Effector memory CD4-positive, alpha-beta T cell (primary cell): ENCODE measurements at regions not wholly inside any gene's neighbourhood (a gene's known extent, or its start where the extent isn't known, plus 50 kb on each side); places are given as distances from the start of the nearest gene placed in this dataset.

Source experiments
- DNase-seq, 3 donors: peaks; one replicate each; pipeline ENCODE4 v3.0.0-alpha.2; 2020
- H3K27ac ChIP-seq: 2 replicates; pipeline ENCODE4 v1.7.0; 2013; ENCODE audit warnings: mild to moderate bottlenecking, low read length, moderate library complexity; ENCODE audit not compliant: insufficient read depth, poor library complexity, severe bottlenecking
- H3K27me3 ChIP-seq: replicated peaks from 2 replicates; pipeline ENCODE4 v1.7.0; 2013; ENCODE audit warnings: mild to moderate bottlenecking, low read length; ENCODE audit not compliant: insufficient read depth, control insufficient read depth, poor library complexity, severe bottlenecking
- H3K36me3 ChIP-seq: 2 replicates; pipeline ENCODE4 v1.7.0; 2013; ENCODE audit warnings: mild to moderate bottlenecking, low read length, moderate library complexity; ENCODE audit not compliant: control insufficient read depth, insufficient read depth
- H3K4me1 ChIP-seq: 2 replicates; pipeline ENCODE4 v1.7.0; 2013; ENCODE audit warnings: low read length, mild to moderate bottlenecking; ENCODE audit not compliant: control insufficient read depth, insufficient read depth, poor library complexity, severe bottlenecking
- H3K4me3 ChIP-seq: 2 replicates; pipeline ENCODE4 v1.7.0; 2013; ENCODE audit warnings: low read length, low read depth, mild to moderate bottlenecking; ENCODE audit not compliant: insufficient read depth, poor library complexity, severe bottlenecking
- H3K9me3 ChIP-seq: 2 replicates; pipeline ENCODE4 v1.7.0; 2013; ENCODE audit warnings: mild to moderate bottlenecking, low read length, moderate library complexity; ENCODE audit not compliant: control insufficient read depth

DNA sequence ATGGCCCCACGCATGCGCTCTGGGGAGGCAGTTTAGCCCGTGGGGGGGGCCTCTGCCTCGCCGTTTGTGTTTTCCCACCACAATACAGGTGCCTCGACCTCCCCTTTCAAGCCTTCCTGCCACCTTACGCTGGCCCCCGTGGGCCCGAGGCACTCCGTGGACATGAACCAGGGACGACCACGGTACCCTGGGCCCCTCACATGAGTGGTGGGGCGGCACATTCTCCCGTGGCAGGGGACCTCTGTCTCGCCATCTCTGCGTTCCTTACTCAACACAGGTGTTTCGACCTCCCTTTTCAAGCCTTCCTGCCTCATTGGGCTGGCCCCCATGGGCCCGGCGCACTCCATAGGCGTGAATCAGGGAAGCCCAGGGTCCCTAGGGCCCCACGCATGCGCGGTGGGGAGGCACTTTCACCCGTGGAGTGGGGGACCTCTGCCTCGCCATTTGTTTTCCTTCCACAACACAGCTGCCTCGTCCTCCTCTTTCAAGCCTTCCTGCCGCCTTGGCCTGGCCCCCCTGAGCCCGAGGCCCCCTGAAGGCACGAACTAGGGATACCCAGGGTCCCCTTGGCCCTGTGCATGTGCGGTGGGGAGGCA, 339.5 kb downstream of the ALG10 start:
- Histone ChIP-seq H3K36me3 (no peaks in the 10 kb centered on the region), H3K27ac (no peak overlapping the region), H3K9me3 (no peaks in the 10 kb centered on the region), H3K4me1 (no peaks in the 10 kb centered on the region), H3K27me3 (no peaks in the 10 kb centered on the region), H3K4me3 (no peak overlapping the region)
- no peak for DNase-seq

DNA sequence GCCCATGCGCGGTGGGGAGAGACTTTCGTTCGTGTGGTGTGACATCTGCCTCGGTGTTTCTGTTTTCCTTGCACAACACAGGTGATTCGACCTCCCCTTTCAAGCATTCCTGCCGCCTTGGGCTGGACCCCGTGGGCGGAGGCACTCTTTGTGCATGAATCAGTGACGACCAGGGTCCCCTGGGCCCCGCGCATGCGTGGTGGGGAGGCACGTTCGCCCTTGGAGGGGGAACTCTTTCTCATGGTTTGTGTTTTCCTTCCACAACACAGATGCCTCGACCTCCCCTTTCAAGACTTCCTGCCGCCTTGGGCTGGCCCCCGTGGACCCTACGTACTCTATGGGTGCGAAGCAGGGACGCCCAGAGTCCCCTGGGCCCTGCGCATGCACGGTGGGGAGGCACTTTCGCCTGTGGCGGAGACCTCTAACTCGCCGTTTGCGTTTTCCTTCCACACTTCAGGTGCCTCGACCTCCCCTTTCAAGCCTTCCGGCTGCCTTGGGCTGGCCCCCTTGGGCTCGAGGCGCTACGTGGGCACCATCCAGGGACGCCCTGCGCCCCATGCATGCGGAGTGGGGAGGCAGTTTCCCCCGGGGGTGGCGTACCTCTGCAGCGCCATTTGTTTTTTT, 340.9 kb downstream of the ALG10 start:
- Histone ChIP-seq H3K27me3 (no peaks in the 10 kb centered on the region), H3K4me1 (no peaks in the 10 kb centered on the region), H3K27ac (no peak overlapping the region), H3K4me3 (no peak overlapping the region), H3K36me3 (no peaks in the 10 kb centered on the region), H3K9me3 (no peaks in the 10 kb centered on the region)
- no peak for DNase-seq

DNA sequence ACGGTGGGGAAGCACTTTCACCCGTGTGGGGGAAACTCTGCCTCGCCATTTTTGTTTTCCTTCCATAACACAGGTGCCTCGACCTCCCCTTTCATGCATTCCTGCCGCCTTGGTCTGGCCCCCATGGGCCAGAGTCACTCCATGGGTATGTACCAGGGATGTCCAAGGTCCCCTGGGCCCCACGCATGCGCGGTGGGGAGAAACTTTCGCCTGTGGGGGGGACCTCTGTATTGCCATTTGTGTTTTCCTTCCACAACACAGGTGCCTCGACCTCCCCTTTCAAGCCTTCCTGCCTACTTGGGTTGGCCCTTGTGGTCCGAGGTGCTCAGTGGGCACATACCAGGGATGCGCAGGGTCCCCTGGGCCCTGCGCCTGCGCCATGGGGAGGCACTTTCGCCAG, 345.8 kb downstream of the ALG10 start:
- no peak overlapping the region for H3K4me3 ChIP-seq
- H3K9me3 ChIP-seq = peaks cover 3% of the 10 kb centered on the region
- DNase-seq = no peak
- no peaks in the 10 kb centered on the region for H3K4me1 ChIP-seq
- no peaks in the 10 kb centered on the region for H3K27me3 ChIP-seq
- no peak overlapping the region for H3K27ac ChIP-seq
- H3K36me3 ChIP-seq = no peaks in the 10 kb centered on the region

DNA sequence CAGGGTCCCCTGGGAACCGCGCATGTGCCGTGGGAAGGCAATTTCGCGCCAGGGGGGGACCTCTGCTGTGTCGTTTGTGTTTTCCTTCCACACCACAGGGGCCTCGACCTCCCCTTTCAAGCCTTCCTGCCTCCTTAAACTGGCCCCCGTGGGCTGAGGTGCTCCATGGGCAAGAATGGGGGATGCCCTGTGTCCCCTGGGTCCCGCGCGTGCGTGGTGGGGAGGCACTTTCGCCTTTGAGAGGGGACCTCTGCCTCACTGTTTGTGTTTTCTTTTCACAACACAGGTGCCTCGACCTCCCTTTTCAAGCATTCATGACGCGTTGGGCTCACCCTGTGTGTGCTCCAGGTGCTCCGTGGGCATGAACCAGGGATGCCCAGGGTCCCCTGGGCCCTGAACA, 348.8 kb downstream of the ALG10 start:
- Histone ChIP-seq H3K9me3 (peaks cover 16% of the 10 kb centered on the region), H3K36me3 (no peaks in the 10 kb centered on the region), H3K27me3 (no peaks in the 10 kb centered on the region), H3K4me3 (no peak overlapping the region), H3K27ac (no peak overlapping the region), H3K4me1 (no peaks in the 10 kb centered on the region)
- DNase-seq = no peak

DNA sequence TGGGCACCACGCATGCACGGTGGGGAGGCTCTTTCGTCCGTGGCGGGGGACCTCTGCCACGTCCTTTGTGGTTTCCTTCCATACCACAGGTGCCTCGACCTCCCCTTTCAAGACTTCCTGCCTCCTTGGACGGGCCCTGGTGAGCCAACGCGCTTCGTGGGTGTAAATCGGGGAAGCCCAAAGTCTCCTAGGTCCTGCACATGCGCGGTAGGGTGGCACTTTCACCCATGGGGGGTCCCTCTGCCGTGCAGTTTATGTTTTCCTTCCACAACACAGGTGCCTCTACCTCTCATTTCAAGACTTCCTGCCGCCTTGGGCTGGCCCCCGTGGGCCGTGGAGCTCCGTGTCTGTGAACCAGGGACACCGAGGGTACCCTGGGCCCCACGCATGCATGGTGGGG, 349.7 kb downstream of the ALG10 start:
- Histone ChIP-seq H3K36me3 (no peaks in the 10 kb centered on the region), H3K9me3 (peaks cover 16% of the 10 kb centered on the region), H3K4me3 (no peak overlapping the region), H3K4me1 (no peaks in the 10 kb centered on the region), H3K27me3 (no peaks in the 10 kb centered on the region), H3K27ac (no peak overlapping the region)
- DNase-seq = no peak

DNA sequence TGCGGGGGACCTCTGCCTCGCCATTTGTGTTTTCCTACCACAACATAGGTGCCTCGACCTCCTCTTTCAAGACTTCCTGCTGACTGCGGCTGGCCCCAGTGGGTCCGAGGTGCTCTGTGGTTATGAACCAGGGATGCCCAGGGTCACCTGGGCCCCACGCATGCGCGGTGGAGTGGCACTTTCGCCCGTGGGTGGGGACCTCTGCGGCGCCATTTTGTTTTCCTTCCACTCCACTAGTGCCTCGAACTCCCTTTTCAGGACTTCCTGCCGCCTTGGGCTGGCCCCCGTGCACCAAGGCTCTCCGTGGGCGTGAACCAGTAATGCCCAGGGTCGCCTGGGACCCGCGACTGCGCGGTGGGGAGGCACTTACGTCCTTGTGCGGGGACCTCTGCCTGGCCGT, 351.6 kb downstream of the ALG10 start:
- H3K36me3 ChIP-seq = no peaks in the 10 kb centered on the region
- no peak for DNase-seq
- no peak overlapping the region for H3K4me3 ChIP-seq
- no peaks in the 10 kb centered on the region for H3K27me3 ChIP-seq
- H3K4me1 ChIP-seq = no peaks in the 10 kb centered on the region
- no peak overlapping the region for H3K27ac ChIP-seq
- H3K9me3 ChIP-seq = peaks cover 13% of the 10 kb centered on the region

DNA sequence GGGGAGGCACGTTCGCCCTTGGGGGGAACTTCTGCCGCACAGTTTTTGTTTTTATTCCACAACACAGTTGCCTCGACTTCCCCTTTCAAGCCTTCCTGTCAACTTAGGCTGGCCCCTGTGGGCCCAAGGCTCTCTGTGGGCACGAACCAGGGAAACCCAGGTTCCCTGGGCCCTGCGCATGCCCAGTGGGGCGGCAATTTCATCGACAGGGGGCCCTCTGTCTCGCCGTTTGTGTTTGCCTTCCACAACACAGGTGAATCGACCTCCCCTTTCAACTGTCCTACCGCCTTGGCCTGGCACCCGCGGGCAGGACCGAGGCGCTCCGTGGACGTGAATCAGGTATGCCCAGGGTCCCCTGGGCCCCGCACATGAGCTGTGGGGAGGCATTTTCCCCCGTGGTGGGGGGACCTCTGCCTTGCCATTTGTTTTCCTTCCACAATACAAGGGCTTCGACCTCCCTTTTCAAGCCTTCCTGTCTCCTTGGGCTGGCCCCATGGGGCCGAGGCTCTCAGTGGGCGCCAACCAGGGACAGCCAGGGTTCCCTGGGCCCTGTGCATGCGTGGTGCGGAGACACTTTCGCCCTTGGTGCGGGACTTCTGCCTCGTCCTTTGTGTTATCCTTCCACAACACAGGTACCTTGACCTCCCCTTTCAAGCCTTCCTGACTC, 354.0 kb downstream of the ALG10 start:
- Histone ChIP-seq H3K27ac (no peak overlapping the region), H3K27me3 (no peaks in the 10 kb centered on the region), H3K9me3 (peaks cover 13% of the 10 kb centered on the region), H3K4me3 (no peak overlapping the region), H3K4me1 (no peaks in the 10 kb centered on the region), H3K36me3 (no peaks in the 10 kb centered on the region)
- DNase-seq = no peak

DNA sequence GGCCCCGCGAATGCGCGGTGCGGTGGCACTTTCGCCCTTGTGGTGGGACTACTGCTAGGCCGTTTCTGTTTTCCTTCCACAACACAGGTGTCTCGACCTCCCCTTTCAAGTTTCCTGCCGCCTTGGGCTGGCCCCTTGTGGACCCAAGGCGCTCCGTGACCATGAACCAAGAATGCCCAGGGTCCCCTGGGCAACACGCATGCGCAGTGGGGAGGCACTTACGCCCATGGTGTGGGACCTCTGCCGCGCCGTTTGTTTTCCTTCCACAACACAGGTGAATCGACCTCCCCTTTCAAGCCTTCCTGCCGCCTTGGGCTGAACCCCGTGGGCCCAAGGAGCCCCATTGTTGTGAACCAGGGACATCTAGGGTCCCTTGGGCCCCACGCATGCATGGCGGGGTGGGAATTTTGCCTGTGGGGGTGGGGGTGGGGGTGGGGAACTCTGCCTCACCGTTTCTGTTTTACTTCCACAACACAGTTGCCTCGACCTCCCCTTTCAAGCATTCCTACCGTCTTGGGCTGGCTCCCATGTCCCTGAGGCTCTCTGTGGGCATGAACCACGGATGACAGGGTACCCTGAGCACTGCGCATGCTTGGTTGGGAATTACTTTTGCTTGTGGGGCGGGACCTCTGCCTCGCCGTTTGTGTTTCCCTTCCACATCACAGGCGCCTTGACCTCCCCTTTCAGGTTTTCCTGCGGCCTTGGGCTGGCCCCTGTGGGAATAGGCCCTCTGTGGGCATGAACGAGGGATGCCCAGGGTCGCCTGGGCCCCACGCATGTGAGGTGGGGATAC, 355.1 kb downstream of the ALG10 start:
- Histone ChIP-seq H3K9me3 (peaks cover 13% of the 10 kb centered on the region), H3K4me1 (no peaks in the 10 kb centered on the region), H3K27me3 (no peaks in the 10 kb centered on the region), H3K36me3 (no peaks in the 10 kb centered on the region), H3K4me3 (no peak overlapping the region), H3K27ac (no peak overlapping the region)
- DNase-seq = no peak

DNA sequence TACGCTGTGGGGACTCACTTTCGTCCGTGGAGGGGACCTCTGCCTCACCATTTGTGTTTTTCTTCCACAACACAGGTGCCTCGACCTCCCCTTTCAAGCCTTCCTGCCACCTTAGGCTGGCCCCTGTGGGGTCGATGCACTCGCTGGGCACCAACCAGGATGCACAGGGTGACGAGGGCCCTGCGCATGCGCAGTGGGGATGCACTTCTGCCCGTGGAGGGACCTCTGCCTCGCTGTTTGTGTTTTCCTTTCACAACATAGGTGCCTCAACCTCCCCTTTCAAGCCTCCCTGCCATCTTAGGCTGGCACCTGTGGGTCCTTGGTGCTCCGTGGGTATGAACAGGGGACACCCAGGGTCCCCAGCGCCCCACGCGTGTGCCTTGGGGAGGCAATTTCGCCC, 356.8 kb downstream of the ALG10 start:
- no peak overlapping the region for H3K27ac ChIP-seq
- H3K4me3 ChIP-seq = no peak overlapping the region
- H3K4me1 ChIP-seq = no peaks in the 10 kb centered on the region
- H3K9me3 ChIP-seq = peaks cover 7% of the 10 kb centered on the region
- no peaks in the 10 kb centered on the region for H3K27me3 ChIP-seq
- H3K36me3 ChIP-seq = no peaks in the 10 kb centered on the region
- DNase-seq = no peak

DNA sequence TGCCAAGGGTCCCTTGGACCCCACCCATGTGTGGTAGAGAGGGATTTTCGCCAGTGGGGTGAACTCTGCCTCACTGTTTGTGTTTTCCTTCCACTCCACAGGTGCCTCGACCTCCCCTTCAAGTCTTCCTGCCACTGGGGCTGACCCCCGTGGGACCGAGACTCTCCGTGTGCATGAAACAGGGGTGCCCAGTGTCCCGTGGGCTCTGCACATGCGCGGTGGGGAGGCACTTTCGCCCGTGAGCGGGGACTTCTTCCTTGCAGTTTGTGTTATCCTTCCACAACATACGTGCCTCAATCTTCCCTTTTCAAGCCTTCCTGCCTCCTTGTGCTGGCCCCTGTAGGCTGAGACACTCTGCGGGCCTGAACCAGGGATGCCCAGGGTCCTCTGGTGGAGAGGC, 362.4 kb downstream of the ALG10 start:
- H3K27me3 ChIP-seq = no peaks in the 10 kb centered on the region
- DNase-seq = no peak
- H3K4me3 ChIP-seq = no peak overlapping the region
- H3K9me3 ChIP-seq = no peaks in the 10 kb centered on the region
- no peak overlapping the region for H3K27ac ChIP-seq
- H3K36me3 ChIP-seq = no peaks in the 10 kb centered on the region
- H3K4me1 ChIP-seq = no peaks in the 10 kb centered on the region
